Mammary epithelial cell (primary cell): ENCODE measurements at regions not wholly inside any gene's neighbourhood (a gene's known extent, or its start where the extent isn't known, plus 50 kb on each side); places are given as distances from the start of the nearest gene placed in this dataset.

Source experiments
- EZH2 ChIP-seq: IDR thresholded peaks from 2 replicates; pipeline ENCODE4 v1.6.1; 2012; ENCODE audit warnings: low read length, inconsistent platforms, borderline replicate concordance
- TF ChIP-seq, protein P1 (sequence below), 2 donors: IDR thresholded peaks in 1 of 2; conservative IDR thresholded peaks in 1 of 2; 2 replicates each; pipeline ENCODE4 v1.5.1; 2011 to 2012; ENCODE audit warnings: inconsistent platforms in 2 of 2, low read length in 2 of 2, mild to moderate bottlenecking in 2 of 2, control low read depth in 1 of 2, low read depth in 1 of 2; ENCODE audit not compliant: insufficient read depth in 1 of 2; ENCODE audit errors: extremely low read depth in 1 of 2

DNA sequence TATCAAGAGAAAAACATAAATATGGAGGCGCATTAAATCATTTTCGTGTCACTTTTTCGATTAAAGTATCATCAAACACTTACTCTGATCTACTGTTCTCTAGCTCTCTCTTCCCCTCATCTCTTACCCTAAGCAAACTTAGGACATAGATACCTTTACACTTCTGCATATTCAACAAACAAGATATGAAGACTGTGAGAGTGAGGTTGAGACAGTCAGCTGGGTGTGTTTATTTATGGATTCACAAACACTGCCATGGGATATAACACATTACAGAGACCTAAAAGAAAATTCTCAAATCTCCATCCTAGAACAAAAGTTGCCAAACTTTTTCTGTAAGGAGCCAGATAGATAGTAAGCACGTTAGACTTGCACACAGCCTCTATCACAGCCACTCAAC, 85.2 kb upstream of the ZNF385D start:
- TF ChIP-seq EZH2: no peak
- TF ChIP-seq, protein P1, sequence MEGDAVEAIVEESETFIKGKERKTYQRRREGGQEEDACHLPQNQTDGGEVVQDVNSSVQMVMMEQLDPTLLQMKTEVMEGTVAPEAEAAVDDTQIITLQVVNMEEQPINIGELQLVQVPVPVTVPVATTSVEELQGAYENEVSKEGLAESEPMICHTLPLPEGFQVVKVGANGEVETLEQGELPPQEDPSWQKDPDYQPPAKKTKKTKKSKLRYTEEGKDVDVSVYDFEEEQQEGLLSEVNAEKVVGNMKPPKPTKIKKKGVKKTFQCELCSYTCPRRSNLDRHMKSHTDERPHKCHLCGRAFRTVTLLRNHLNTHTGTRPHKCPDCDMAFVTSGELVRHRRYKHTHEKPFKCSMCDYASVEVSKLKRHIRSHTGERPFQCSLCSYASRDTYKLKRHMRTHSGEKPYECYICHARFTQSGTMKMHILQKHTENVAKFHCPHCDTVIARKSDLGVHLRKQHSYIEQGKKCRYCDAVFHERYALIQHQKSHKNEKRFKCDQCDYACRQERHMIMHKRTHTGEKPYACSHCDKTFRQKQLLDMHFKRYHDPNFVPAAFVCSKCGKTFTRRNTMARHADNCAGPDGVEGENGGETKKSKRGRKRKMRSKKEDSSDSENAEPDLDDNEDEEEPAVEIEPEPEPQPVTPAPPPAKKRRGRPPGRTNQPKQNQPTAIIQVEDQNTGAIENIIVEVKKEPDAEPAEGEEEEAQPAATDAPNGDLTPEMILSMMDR (conservative IDR thresholded peaks at IDR 0.05 in 1 of 2, IDR thresholded peaks at IDR 0.05 in 1 of 2; ENCODE audit: extremely low read depth in 1 of 2, insufficient read depth in 1 of 2, low read depth in 1 of 2, low read length in 2 of 2): no peak
